GM23338 (cell line): ENCODE measurements at regions not wholly inside any gene's neighbourhood (a gene's known extent, or its start where the extent isn't known, plus 50 kb on each side); places are given as distances from the start of the nearest gene placed in this dataset.

ENCODE experiments used
- ATAC-seq: fragments of 200-7000 bp; cut with Tn5 transposase; 3 replicates; pipeline ENCODE4 v1.9.1; 2020
- DNase-seq: peaks from one replicate; pipeline ENCODE4 v3.0.0-alpha.2; 2015; ENCODE audit warnings: low spot score
- H2AFZ ChIP-seq: fragments of 200-600 bp; sonication (generic); 2 replicates; pipeline ENCODE4 v1.8.0; 2016; ENCODE audit warnings: antibody characterized with exemption, mild to moderate bottlenecking, moderate library complexity
- H3F3A ChIP-seq: fragments of 200-600 bp; sonication (generic); replicated peaks from 2 replicates; pipeline ENCODE4 v1.8.0; 2017; ENCODE audit warnings: antibody characterized with exemption, mixed run types, low read depth
- H3K27ac ChIP-seq: fragments of 200-600 bp; sonication (generic); 2 replicates; pipeline ENCODE4 v1.6.1; 2016; ENCODE audit warnings: low read depth
- H3K27me3 ChIP-seq: fragments of 200-600 bp; sonication (generic); 2 replicates; pipeline ENCODE4 v1.8.0; 2016; ENCODE audit warnings: mild to moderate bottlenecking, mixed run types, moderate library complexity; ENCODE audit not compliant: insufficient read depth
- H3K36me3 ChIP-seq: fragments of 200-600 bp; sonication (generic); 2 replicates; pipeline ENCODE4 v1.8.0; 2016; ENCODE audit warnings: mild to moderate bottlenecking; ENCODE audit not compliant: insufficient read depth
- H3K4me1 ChIP-seq: fragments of 200-600 bp; sonication (generic); 2 replicates; pipeline ENCODE4 v1.8.0; 2016; ENCODE audit warnings: mild to moderate bottlenecking, moderate library complexity; ENCODE audit not compliant: insufficient read depth
- H3K4me2 ChIP-seq: fragments of 200-600 bp; sonication (generic); 2 replicates; pipeline ENCODE4 v1.7.1; 2017; ENCODE audit warnings: mixed run types
- H3K4me3 ChIP-seq: fragments of 200-600 bp; sonication (generic); 2 replicates; pipeline ENCODE4 v1.6.1; 2016; ENCODE audit warnings: mixed run types
- H3K79me2 ChIP-seq: fragments of 200-600 bp; sonication (generic); replicated peaks from 2 replicates; pipeline ENCODE4 v1.8.0; 2017; ENCODE audit warnings: mild to moderate bottlenecking; ENCODE audit not compliant: insufficient read depth
- H3K9me2 ChIP-seq: fragments of 200-600 bp; sonication (generic); 2 replicates; pipeline ENCODE4 v1.8.0; 2017; ENCODE audit not compliant: insufficient read depth
- H4K20me1 ChIP-seq: fragments of 200-600 bp; sonication (generic); replicated peaks from 2 replicates; pipeline ENCODE4 v1.8.0; 2017; ENCODE audit warnings: mild to moderate bottlenecking; ENCODE audit not compliant: insufficient read depth
- H3K27ac Mint-ChIP-seq: 2 replicates; pipeline ENCODE4 v1.8.0; 2020; ENCODE audit warnings: inconsistent platforms, mild to moderate bottlenecking, moderate library complexity, mixed read lengths
- H3K27me3 Mint-ChIP-seq: 3 replicates; pipeline ENCODE4 v1.8.0; 2022; ENCODE audit warnings: low read depth, mild to moderate bottlenecking, moderate library complexity, mixed read lengths, inconsistent platforms; ENCODE audit not compliant: insufficient read depth, poor library complexity
- H3K36me3 Mint-ChIP-seq: 3 replicates; pipeline ENCODE4 v1.8.0; 2021; ENCODE audit warnings: low read depth, mild to moderate bottlenecking, inconsistent platforms, moderate library complexity, mixed read lengths
- H3K4me1 Mint-ChIP-seq: 3 replicates; pipeline ENCODE4 v1.8.0; 2020; ENCODE audit warnings: mild to moderate bottlenecking, inconsistent platforms, mixed read lengths
- H3K4me3 Mint-ChIP-seq: 3 replicates; pipeline ENCODE4 v1.8.0; 2021; ENCODE audit warnings: moderate library complexity, mild to moderate bottlenecking, inconsistent platforms, mixed read lengths
- H3K9me3 Mint-ChIP-seq: 3 replicates; pipeline ENCODE4 v1.8.0; 2020; ENCODE audit warnings: moderate library complexity, mild to moderate bottlenecking, inconsistent platforms, mixed read lengths
- CREB1 ChIP-seq: fragments of 250-450 bp; sonication (Bioruptor Pico); IDR thresholded peaks from 2 replicates; pipeline ENCODE4 v1.5.0; 2020; ENCODE audit warnings: low read depth, mild to moderate bottlenecking, moderate library complexity
- EZH2 ChIP-seq: fragments of 200-600 bp; sonication (generic); IDR thresholded peaks from one replicate; pipeline ENCODE4 v1.8.0; 2017; ENCODE audit warnings: antibody characterized with exemption, mild to moderate bottlenecking, low read depth; ENCODE audit not compliant: unreplicated experiment
- EZH2phosphoT487 ChIP-seq: fragments of 200-600 bp; sonication (generic); IDR thresholded peaks from one replicate; pipeline ENCODE4 v1.8.1; 2018; ENCODE audit warnings: antibody characterized with exemption; ENCODE audit not compliant: unreplicated experiment
- JUNB ChIP-seq: IDR thresholded peaks from one replicate; pipeline ENCODE4 v1.6.1; 2016; ENCODE audit warnings: antibody characterized with exemption; ENCODE audit not compliant: unreplicated experiment
- NANOG ChIP-seq: IDR thresholded peaks from 2 replicates; pipeline ENCODE4 v1.6.1; 2016; ENCODE audit warnings: antibody characterized with exemption, borderline replicate concordance
- POLR2AphosphoS5 ChIP-seq: IDR thresholded peaks from 2 replicates; pipeline ENCODE4 v1.6.1; 2016; ENCODE audit warnings: antibody characterized with exemption, low read depth
- STAT1 ChIP-seq: IDR thresholded peaks from one replicate; pipeline ENCODE4 v1.6.1; 2016; ENCODE audit warnings: antibody characterized with exemption; ENCODE audit not compliant: unreplicated experiment
- ZNF114 ChIP-seq: fragments of 250-450 bp; sonication (Bioruptor Pico); IDR thresholded peaks from 2 replicates; pipeline ENCODE4 v1.5.0; 2020; ENCODE audit warnings: mild to moderate bottlenecking, moderate library complexity
- ZNF331 ChIP-seq: fragments of 250-450 bp; sonication (Bioruptor Pico); IDR thresholded peaks from 2 replicates; pipeline ENCODE4 v1.5.0; 2020; ENCODE audit warnings: low read depth, mild to moderate bottlenecking, moderate library complexity
- TF ChIP-seq, protein P1 (sequence below): fragments of 250-450 bp; sonication (Bioruptor Pico); IDR thresholded peaks from 2 replicates; pipeline ENCODE4 v1.5.0; 2020; ENCODE audit warnings: mild to moderate bottlenecking, moderate library complexity
- TF ChIP-seq, protein P2 (sequence below): IDR thresholded peaks from 2 replicates; pipeline ENCODE4 v1.6.1; 2016; ENCODE audit warnings: antibody characterized with exemption
- TF ChIP-seq, protein P3 (sequence below), 2 experiments: fragments of 200-600 bp in 1 of 2; sonication (generic) in 1 of 2; conservative IDR thresholded peaks; 2 replicates each; pipeline versions ENCODE4 v1.5.1 to v1.6.1; 2016 to 2017; ENCODE audit warnings: antibody characterized with exemption in 2 of 2, low read depth in 2 of 2, mild to moderate bottlenecking in 2 of 2, moderate library complexity in 1 of 2
- TF ChIP-seq, protein P4 (sequence below): IDR thresholded peaks from one replicate; pipeline ENCODE4 v1.6.1; 2018; ENCODE audit warnings: antibody characterized with exemption; ENCODE audit not compliant: unreplicated experiment

DNA sequence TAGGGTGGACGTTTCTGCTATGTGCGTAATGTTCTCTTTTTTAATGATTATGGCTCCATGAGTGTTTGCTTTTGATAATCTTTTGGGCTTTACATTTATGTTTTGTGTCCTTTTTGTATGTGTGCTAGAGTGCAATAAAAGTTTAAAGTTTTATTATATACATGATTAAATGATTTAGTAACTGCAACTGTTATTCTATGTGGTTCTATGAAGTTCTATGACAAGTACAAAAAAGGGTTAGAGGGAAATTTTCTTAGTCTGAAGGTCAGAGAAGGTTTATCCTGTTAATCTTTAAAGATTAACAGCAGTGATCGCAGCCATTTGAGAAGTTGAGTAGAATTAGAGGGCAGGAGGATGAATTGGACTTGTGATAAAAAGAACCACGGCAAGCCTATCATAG lies 386.4 kb upstream of the CHRM3 start:
- TF ChIP-seq STAT1 = no peak
- TF ChIP-seq, protein P1, sequence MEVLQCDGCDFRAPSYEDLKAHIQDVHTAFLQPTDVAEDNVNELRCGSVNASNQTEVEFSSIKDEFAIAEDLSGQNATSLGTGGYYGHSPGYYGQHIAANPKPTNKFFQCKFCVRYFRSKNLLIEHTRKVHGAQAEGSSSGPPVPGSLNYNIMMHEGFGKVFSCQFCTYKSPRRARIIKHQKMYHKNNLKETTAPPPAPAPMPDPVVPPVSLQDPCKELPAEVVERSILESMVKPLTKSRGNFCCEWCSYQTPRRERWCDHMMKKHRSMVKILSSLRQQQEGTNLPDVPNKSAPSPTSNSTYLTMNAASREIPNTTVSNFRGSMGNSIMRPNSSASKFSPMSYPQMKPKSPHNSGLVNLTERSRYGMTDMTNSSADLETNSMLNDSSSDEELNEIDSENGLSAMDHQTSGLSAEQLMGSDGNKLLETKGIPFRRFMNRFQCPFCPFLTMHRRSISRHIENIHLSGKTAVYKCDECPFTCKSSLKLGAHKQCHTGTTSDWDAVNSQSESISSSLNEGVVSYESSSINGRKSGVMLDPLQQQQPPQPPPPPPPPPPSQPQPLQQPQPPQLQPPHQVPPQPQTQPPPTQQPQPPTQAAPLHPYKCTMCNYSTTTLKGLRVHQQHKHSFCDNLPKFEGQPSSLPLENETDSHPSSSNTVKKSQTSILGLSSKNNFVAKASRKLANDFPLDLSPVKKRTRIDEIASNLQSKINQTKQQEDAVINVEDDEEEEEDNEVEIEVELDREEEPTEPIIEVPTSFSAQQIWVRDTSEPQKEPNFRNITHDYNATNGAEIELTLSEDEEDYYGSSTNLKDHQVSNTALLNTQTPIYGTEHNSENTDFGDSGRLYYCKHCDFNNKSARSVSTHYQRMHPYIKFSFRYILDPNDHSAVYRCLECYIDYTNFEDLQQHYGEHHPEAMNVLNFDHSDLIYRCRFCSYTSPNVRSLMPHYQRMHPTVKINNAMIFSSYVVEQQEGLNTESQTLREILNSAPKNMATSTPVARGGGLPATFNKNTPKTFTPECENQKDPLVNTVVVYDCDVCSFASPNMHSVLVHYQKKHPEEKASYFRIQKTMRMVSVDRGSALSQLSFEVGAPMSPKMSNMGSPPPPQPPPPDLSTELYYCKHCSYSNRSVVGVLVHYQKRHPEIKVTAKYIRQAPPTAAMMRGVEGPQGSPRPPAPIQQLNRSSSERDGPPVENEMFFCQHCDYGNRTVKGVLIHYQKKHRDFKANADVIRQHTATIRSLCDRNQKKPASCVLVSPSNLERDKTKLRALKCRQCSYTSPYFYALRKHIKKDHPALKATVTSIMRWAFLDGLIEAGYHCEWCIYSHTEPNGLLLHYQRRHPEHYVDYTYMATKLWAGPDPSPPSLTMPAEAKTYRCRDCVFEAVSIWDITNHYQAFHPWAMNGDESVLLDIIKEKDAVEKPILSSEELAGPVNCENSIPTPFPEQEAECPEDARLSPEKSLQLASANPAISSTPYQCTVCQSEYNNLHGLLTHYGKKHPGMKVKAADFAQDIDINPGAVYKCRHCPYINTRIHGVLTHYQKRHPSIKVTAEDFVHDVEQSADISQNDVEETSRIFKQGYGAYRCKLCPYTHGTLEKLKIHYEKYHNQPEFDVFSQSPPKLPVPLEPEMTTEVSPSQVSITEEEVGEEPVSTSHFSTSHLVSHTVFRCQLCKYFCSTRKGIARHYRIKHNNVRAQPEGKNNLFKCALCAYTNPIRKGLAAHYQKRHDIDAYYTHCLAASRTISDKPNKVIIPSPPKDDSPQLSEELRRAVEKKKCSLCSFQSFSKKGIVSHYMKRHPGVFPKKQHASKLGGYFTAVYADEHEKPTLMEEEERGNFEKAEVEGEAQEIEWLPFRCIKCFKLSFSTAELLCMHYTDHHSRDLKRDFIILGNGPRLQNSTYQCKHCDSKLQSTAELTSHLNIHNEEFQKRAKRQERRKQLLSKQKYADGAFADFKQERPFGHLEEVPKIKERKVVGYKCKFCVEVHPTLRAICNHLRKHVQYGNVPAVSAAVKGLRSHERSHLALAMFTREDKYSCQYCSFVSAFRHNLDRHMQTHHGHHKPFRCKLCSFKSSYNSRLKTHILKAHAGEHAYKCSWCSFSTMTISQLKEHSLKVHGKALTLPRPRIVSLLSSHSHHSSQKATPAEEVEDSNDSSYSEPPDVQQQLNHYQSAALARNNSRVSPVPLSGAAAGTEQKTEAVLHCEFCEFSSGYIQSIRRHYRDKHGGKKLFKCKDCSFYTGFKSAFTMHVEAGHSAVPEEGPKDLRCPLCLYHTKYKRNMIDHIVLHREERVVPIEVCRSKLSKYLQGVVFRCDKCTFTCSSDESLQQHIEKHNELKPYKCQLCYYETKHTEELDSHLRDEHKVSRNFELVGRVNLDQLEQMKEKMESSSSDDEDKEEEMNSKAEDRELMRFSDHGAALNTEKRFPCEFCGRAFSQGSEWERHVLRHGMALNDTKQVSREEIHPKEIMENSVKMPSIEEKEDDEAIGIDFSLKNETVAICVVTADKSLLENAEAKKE (CRISPR knock-in tag) = no peak
- TF ChIP-seq NANOG = no peak
- TF ChIP-seq, protein P2, sequence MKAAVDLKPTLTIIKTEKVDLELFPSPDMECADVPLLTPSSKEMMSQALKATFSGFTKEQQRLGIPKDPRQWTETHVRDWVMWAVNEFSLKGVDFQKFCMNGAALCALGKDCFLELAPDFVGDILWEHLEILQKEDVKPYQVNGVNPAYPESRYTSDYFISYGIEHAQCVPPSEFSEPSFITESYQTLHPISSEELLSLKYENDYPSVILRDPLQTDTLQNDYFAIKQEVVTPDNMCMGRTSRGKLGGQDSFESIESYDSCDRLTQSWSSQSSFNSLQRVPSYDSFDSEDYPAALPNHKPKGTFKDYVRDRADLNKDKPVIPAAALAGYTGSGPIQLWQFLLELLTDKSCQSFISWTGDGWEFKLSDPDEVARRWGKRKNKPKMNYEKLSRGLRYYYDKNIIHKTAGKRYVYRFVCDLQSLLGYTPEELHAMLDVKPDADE = no peak
- no peak for TF ChIP-seq CREB1
- TF ChIP-seq, protein P3, sequence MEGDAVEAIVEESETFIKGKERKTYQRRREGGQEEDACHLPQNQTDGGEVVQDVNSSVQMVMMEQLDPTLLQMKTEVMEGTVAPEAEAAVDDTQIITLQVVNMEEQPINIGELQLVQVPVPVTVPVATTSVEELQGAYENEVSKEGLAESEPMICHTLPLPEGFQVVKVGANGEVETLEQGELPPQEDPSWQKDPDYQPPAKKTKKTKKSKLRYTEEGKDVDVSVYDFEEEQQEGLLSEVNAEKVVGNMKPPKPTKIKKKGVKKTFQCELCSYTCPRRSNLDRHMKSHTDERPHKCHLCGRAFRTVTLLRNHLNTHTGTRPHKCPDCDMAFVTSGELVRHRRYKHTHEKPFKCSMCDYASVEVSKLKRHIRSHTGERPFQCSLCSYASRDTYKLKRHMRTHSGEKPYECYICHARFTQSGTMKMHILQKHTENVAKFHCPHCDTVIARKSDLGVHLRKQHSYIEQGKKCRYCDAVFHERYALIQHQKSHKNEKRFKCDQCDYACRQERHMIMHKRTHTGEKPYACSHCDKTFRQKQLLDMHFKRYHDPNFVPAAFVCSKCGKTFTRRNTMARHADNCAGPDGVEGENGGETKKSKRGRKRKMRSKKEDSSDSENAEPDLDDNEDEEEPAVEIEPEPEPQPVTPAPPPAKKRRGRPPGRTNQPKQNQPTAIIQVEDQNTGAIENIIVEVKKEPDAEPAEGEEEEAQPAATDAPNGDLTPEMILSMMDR (conservative IDR thresholded peaks at IDR 0.05; ENCODE audit: low read depth in 2 of 2) = no peak
- TF ChIP-seq, protein P4, sequence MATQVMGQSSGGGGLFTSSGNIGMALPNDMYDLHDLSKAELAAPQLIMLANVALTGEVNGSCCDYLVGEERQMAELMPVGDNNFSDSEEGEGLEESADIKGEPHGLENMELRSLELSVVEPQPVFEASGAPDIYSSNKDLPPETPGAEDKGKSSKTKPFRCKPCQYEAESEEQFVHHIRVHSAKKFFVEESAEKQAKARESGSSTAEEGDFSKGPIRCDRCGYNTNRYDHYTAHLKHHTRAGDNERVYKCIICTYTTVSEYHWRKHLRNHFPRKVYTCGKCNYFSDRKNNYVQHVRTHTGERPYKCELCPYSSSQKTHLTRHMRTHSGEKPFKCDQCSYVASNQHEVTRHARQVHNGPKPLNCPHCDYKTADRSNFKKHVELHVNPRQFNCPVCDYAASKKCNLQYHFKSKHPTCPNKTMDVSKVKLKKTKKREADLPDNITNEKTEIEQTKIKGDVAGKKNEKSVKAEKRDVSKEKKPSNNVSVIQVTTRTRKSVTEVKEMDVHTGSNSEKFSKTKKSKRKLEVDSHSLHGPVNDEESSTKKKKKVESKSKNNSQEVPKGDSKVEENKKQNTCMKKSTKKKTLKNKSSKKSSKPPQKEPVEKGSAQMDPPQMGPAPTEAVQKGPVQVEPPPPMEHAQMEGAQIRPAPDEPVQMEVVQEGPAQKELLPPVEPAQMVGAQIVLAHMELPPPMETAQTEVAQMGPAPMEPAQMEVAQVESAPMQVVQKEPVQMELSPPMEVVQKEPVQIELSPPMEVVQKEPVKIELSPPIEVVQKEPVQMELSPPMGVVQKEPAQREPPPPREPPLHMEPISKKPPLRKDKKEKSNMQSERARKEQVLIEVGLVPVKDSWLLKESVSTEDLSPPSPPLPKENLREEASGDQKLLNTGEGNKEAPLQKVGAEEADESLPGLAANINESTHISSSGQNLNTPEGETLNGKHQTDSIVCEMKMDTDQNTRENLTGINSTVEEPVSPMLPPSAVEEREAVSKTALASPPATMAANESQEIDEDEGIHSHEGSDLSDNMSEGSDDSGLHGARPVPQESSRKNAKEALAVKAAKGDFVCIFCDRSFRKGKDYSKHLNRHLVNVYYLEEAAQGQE = no peak
- TF ChIP-seq JUNB = no peak
- TF ChIP-seq ZNF114 = no peak
- TF ChIP-seq ZNF331 (CRISPR knock-in tag) = no peak
- no peak for TF ChIP-seq EZH2phosphoT487
- no peak for TF ChIP-seq POLR2AphosphoS5
- TF ChIP-seq EZH2 = no peak

More for the DNA sequence above, 386.4 kb upstream of the CHRM3 start:
- no peaks in the 10 kb centered on the region for H4K20me1 ChIP-seq
- no peaks in the 10 kb centered on the region for H3K4me1 ChIP-seq
- DNase-seq (no peak), ATAC-seq (no peak)
- H3K4me2 ChIP-seq = no peak overlapping the region
- H3F3A ChIP-seq = no peaks in the 10 kb centered on the region
- H3K9me2 ChIP-seq = peaks cover 3% of the 10 kb centered on the region; the same call in 1 of the 2 replicates
- no peaks in the 10 kb centered on the region for H3K27me3 ChIP-seq
- H3K4me3 Mint-ChIP-seq = no peak overlapping the region
- no peaks in the 10 kb centered on the region for H3K4me1 Mint-ChIP-seq
- no peaks in the 10 kb centered on the region for H3K36me3 Mint-ChIP-seq
- H3K27me3 Mint-ChIP-seq = no peaks in the 10 kb centered on the region
- no peaks in the 10 kb centered on the region for H3K36me3 ChIP-seq
- H3K27ac Mint-ChIP-seq = no peak overlapping the region
- H3K9me3 Mint-ChIP-seq = no peaks in the 10 kb centered on the region
- 0 out of 2 replicates have a peak overlapping the region, but pooled peaks have one; percentile 25 for H2AFZ ChIP-seq
- no peak overlapping the region for H3K27ac ChIP-seq
- H3K79me2 ChIP-seq = no peaks in the 10 kb centered on the region
- H3K4me3 ChIP-seq = no peak overlapping the region
